Nephron progenitor cell (in vitro differentiated cells): ENCODE measurements at regions not wholly inside any gene's neighbourhood (a gene's known extent, or its start where the extent isn't known, plus 50 kb on each side); places are given as distances from the start of the nearest gene placed in this dataset.
A peak's percentile ranks its signal among the peaks of the same experiment; 100 is the strongest.

ENCODE experiments used
- DNase-seq: peaks from one replicate; pipeline ENCODE4 v3.0.0; 2021
- H3K27ac Mint-ChIP-seq: 2 replicates; pipeline ENCODE4 v1.8.0; 2021; ENCODE audit warnings: mild to moderate bottlenecking, moderate library complexity, mixed read lengths
- H3K27me3 Mint-ChIP-seq: 2 replicates; pipeline ENCODE4 v1.8.0; 2021; ENCODE audit warnings: mild to moderate bottlenecking, low read depth, mixed read lengths; ENCODE audit not compliant: poor library complexity
- H3K36me3 Mint-ChIP-seq: 2 replicates; pipeline ENCODE4 v1.8.0; 2021; ENCODE audit warnings: low read depth, mixed read lengths
- H3K4me1 Mint-ChIP-seq: 2 replicates; pipeline ENCODE4 v1.8.0; 2021; ENCODE audit warnings: mixed read lengths
- H3K4me3 Mint-ChIP-seq: 2 replicates; pipeline ENCODE4 v1.8.0; 2021; ENCODE audit warnings: mild to moderate bottlenecking, moderate library complexity, mixed read lengths
- H3K9me3 Mint-ChIP-seq: 2 replicates; pipeline ENCODE4 v1.8.0; 2021; ENCODE audit warnings: mild to moderate bottlenecking, moderate library complexity, mixed read lengths
- TF ChIP-seq, protein P1 (sequence below): fragments of 200-600 bp; sonication (generic); IDR thresholded peaks from 2 replicates; pipeline ENCODE4 v1.5.0; 2021; ENCODE audit warnings: antibody characterized with exemption

DNA sequence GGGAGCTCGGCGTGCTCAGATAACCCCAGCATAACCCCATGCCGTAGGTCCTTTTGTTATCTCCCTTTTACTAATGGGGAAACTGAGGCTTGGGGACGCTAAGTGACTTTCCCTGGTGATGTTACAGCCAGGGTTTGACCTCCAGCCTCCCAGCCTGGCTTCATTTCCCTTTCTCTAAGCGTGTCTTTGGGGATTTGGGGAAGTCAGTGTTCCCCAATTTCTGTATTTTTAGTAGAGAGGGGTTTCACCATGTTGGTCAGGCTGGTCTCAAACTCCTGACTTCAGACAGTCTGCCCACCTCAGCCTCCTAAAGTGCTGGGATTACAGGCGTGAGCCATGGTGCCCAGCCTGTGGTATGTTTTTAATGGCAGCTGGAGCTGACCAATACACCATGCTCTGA, 85.4 kb downstream of the PHETA1 start:
- Mint-ChIP-seq H3K27ac (no peak overlapping the region), H3K9me3 (peaks cover 17% of the 10 kb centered on the region), H3K36me3 (peaks cover 12% of the 10 kb centered on the region), H3K27me3 (peaks cover 34% of the 10 kb centered on the region), H3K4me1 (no peaks in the 10 kb centered on the region), H3K4me3 (no peak overlapping the region)
- TF ChIP-seq, protein P1, sequence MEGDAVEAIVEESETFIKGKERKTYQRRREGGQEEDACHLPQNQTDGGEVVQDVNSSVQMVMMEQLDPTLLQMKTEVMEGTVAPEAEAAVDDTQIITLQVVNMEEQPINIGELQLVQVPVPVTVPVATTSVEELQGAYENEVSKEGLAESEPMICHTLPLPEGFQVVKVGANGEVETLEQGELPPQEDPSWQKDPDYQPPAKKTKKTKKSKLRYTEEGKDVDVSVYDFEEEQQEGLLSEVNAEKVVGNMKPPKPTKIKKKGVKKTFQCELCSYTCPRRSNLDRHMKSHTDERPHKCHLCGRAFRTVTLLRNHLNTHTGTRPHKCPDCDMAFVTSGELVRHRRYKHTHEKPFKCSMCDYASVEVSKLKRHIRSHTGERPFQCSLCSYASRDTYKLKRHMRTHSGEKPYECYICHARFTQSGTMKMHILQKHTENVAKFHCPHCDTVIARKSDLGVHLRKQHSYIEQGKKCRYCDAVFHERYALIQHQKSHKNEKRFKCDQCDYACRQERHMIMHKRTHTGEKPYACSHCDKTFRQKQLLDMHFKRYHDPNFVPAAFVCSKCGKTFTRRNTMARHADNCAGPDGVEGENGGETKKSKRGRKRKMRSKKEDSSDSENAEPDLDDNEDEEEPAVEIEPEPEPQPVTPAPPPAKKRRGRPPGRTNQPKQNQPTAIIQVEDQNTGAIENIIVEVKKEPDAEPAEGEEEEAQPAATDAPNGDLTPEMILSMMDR: no peak
- DNase-seq: no peak

GRCh38 chr12:111277570-111277969, 91.3 kb downstream of the PHETA1 start:
- TF ChIP-seq, protein P1: no peak
- no peak for DNase-seq
- Mint-ChIP-seq H3K36me3 (peaks cover 12% of the 10 kb centered on the region), H3K9me3 (peaks cover 27% of the 10 kb centered on the region), H3K27me3 (peaks cover 9% of the 10 kb centered on the region), H3K27ac (no peak overlapping the region), H3K4me1 (no peaks in the 10 kb centered on the region), H3K4me3 (no peak overlapping the region)

GRCh38 chr12:111276146-111276545, 92.7 kb downstream of the PHETA1 start:
- Mint-ChIP-seq H3K9me3 (peaks cover 20% of the 10 kb centered on the region), H3K36me3 (peaks cover 7% of the 10 kb centered on the region), H3K27ac (no peak overlapping the region), H3K27me3 (peaks cover 6% of the 10 kb centered on the region), H3K4me1 (peaks cover under 1% of the 10 kb centered on the region), H3K4me3 (no peak overlapping the region)
- DNase-seq: no peak
- TF ChIP-seq, protein P1: no peak

DNA sequence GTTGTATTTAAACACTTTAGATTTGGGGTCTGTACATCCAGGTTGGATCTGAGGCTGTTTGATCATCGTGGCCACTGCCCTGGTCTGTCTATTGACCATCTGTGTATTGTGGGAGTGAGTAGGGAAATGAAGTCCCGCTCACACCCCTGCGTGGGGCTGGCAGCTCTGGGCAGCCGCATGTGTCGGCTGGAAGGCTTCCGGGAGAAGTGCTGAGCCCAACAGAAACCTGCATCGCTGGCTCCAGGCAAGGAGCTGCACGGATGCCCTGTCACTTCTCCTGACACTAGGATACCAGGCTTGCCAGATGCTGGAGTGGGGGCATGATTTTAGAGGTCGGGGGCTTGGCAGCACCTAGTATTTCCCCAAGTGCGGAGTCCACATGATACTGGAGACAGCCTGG, 93.6 kb downstream of the PHETA1 start:
- no peak overlapping the region for H3K27ac Mint-ChIP-seq
- H3K4me3 Mint-ChIP-seq: no peak overlapping the region
- H3K27me3 Mint-ChIP-seq: peaks cover 6% of the 10 kb centered on the region
- peaks cover 9% of the 10 kb centered on the region for H3K4me1 Mint-ChIP-seq
- peaks cover 12% of the 10 kb centered on the region for H3K9me3 Mint-ChIP-seq
- TF ChIP-seq, protein P1: no peak
- DNase-seq: no peak
- H3K36me3 Mint-ChIP-seq: no peaks in the 10 kb centered on the region

GRCh38 chr12:111274777-111275176, 94.1 kb downstream of the PHETA1 start:
- DNase-seq: no peak

More at GRCh38 chr12:111274777-111275176, 94.1 kb downstream of the PHETA1 start:
- Mint-ChIP-seq H3K27me3 (peaks cover 6% of the 10 kb centered on the region), H3K27ac (no peak overlapping the region), H3K36me3 (no peaks in the 10 kb centered on the region), H3K4me3 (no peak overlapping the region), H3K4me1 (peaks cover 14% of the 10 kb centered on the region), H3K9me3 (peaks cover 12% of the 10 kb centered on the region)
- TF ChIP-seq, protein P1: peak; percentile 58
